GM19467 (cell line): ENCODE measurements at regions not wholly inside any gene's neighbourhood (a gene's known extent, or its start where the extent isn't known, plus 50 kb on each side); places are given as distances from the start of the nearest gene placed in this dataset.
"Not testable (repeated sequence)": the region's sequence is repeated elsewhere in the genome, so short reads cannot be mapped to it uniquely, and the experiment has no call there.

Experiments
- ATAC-seq: cut with Tn5 transposase; IDR thresholded peaks from one replicate; pipeline ENCODE4 v1.9.1; 2021; ENCODE audit warnings: mild to moderate bottlenecking, moderate library complexity; ENCODE audit not compliant: unreplicated experiment

- no peak for ATAC-seq
Measured at GRCh38 chr4:171378323-171378722, 434.9 kb upstream of the GALNTL6 start.

GRCh38 chr4:171376724-171377123, 436.5 kb upstream of the GALNTL6 start:
- ATAC-seq, result no peak

- ATAC-seq, result no peak
Measured at GRCh38 chr4:171353535-171353934, 459.7 kb upstream of the GALNTL6 start.

- no peak for ATAC-seq
Measured at GRCh38 chr4:171348090-171348489, 465.1 kb upstream of the GALNTL6 start.

- no peak for ATAC-seq
Measured at GRCh38 chr4:171342646-171343045, 470.6 kb upstream of the GALNTL6 start.

GRCh38 chr4:171340258-171340657, 472.9 kb upstream of the GALNTL6 start:
- no peak for ATAC-seq

GRCh38 chr4:171334549-171334948, 478.7 kb upstream of the GALNTL6 start:
- no peak for ATAC-seq

DNA sequence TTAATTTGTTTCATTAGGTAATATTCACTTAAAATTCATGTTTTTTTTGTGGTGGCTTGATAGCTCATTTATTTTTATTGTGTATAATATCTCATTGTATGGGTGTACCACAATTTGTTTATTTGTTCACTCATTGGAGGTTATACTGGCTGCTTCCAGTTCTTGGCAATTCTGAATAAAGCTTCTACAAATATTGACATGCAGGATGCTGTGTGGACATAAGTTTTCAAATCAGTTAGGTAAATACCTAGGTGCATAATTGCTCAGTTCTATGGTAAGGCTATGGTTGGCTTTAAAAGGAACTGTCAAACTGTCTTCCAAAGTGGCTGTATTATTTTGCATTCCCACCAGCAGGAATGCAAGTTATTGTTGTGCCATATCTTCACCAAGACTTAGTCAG, 504.5 kb upstream of the GALNTL6 start:
- no peak for ATAC-seq

- not testable (repeated sequence) for ATAC-seq
Measured at GRCh38 chr4:171298048-171298718, 515.0 kb upstream of the GALNTL6 start.

DNA sequence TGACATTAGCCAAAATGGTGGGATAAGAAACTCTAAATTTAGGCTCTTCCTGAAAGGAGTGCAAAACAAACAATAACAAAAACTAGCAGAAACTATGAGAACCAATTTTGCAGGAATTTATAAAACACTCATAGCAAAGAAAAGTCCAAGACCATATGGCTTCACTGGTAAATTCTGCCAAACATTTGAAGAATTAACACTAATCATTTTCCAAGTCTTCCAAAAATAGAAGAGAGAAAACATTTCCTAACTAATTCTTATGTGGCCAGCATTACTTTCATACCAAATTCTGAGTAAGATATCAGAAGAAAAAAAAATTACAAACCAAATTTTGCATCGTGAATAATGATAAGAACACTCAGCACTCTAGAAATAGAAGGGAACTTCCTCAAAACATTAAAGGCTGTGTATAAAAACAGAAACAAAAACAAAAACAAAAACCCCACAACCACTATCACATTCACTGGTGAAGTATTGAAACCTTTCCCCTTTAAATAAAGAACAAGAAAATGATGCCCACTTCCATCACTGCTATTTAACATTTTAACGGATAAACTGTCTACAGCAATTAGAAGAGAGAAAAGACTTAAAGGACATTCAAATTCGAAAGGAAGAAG, 524.3 kb upstream of the GALNTL6 start:
- ATAC-seq, result no peak

DNA sequence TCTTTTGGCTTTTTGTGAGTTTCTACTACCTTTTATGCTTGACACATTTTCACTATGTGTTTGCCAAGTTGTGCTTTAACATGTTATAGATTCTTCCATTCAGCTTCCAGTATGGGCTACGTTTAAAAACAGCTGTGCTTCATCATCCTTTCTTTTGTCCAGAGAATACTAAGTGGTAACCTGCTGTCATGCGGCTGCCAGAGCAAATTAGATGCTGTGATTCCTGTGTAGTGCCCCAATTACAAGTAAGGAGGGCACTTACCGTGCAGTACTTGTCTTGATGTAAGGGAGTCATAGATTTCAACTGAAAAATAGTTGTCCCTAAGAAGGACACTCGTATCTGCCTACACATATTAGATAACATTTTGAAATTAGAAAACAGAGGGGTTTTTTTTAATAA, 531.8 kb upstream of the GALNTL6 start:
- ATAC-seq, result no peak

- ATAC-seq, result no peak
Measured at GRCh38 chr4:171279131-171279530, 534.1 kb upstream of the GALNTL6 start.

- ATAC-seq, result no peak
Measured at GRCh38 chr4:171266671-171267070, 546.5 kb upstream of the GALNTL6 start.

GRCh38 chr4:171265190-171265818, 547.9 kb upstream of the GALNTL6 start:
- no peak for ATAC-seq

- ATAC-seq, result no peak
Measured at GRCh38 chr4:171256223-171256622, 557.0 kb upstream of the GALNTL6 start.

DNA sequence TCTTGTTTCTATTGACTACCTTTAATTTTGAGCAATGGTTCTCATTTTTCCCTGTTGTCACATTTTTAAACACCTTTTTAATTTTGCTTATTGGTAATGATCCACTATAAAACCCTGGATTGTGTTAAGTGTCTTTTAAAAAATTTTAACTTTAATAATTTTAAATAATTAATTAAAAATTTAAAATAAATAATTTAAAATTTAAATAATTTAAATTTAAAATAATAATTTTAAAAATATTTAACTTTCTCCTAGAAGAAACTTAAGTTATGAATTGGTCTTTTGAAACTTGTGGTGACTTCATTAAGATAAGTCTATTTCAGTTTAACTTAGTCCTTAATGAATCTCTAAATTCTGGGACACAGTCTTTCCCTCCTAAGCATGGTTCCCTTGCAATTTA, 566.3 kb upstream of the GALNTL6 start:
- no peak for ATAC-seq

DNA sequence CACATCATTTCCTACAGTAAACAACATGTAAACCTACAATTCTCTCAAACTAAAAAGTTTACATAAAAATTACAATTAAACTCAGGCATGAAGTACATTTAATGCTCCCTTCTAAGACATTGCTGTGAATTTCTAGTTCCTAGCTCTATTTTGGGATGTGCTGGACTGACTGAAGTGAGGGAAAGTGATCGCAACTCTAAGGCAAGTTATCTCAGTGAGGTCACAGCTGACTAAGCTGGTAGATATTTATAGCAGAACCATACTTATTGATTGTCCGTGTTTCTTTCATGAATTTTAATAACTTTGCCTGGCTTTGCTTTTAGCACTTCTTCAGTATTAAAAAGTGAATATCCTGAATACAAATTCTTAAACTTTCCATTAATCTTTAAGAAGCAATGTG, 570.4 kb upstream of the GALNTL6 start:
- no peak for ATAC-seq

DNA sequence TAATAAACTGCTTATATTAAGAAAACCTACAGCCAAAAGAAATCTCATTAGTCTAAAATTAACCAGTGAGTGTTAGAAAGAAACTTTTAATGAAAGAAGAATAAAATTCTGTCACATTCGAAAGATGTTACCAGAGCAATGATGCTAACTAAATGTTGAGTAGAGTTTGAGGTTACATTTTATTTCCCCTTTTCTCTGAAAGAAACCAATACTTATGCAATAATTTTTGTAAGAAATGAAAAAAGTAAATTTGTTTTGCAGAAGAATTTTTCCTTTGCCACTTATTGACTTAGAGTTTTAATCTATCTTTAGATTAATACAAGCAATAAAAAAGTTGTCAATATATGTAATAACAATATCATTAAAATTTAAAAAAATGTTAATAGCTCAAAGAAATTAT, 574.0 kb upstream of the GALNTL6 start:
- no peak for ATAC-seq

GRCh38 chr4:171235521-171235920, 577.7 kb upstream of the GALNTL6 start:
- no peak for ATAC-seq

DNA sequence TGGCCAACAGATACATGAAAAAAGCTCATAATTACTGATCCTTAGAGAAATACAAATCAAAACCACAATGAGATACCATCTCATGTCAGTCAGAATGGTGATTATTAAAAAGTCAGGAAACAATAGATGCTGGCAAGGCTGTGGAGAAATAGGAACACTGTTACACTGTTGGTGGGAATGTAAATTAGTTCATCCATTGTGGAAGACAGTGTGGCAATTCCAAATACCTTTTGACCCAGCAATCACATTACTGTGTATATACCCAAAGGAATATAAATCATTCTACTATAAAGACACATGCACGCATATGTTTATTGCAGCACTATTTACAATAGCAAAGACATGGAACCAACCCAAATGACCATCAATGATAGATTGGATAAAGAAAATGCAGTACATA, 583.9 kb upstream of the GALNTL6 start:
- ATAC-seq, result not testable (repeated sequence)

DNA sequence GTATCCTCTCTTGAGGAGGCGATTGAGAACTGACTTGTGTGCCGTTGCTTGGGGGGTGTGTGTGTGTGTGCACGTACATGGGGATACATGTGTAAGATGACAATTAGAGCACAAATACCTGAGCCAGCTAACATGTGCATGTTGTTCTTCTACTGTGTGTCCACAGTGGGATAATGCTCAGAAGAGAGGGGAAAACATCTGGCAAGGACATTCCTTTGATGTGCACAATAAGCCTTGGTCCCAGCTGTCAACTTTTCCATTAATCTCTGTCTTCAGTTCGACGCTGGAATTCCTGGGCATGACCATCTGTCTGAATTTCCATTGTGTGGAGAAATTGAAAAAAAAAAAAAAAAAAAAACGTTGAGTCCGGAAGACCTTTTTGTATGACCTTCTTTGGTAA, 592.0 kb upstream of the GALNTL6 start:
- no peak for ATAC-seq

GRCh38 chr4:171203425-171203824, 609.8 kb upstream of the GALNTL6 start:
- no peak for ATAC-seq
